Heart left ventricle (tissue), 16 donors: ENCODE measurements at regions not wholly inside any gene's neighbourhood (a gene's known extent, or its start where the extent isn't known, plus 50 kb on each side); places are given as distances from the start of the nearest gene placed in this dataset.

Source experiments
- ATAC-seq, 4 donors: fragments of 200-7000 bp; cut with Tn5 transposase; one replicate each; pipeline ENCODE4 v1.9.1; 2020 to 2022; ENCODE audit warnings: moderate library complexity in 4 of 4, mild to moderate bottlenecking in 3 of 4, moderate number of reproducible peaks in 1 of 4
- DNase-seq, 5 donors: peaks; one replicate each; pipeline ENCODE4 v3.0.0-alpha.2; 2020
- H3K27ac ChIP-seq, 12 donors: fragments of 200-600 bp; sonication (generic) in 4 of 12; one replicate each; pipeline versions ENCODE4 v1.5.0 to v1.8.0; 2016 to 2022; ENCODE audit warnings: mild to moderate bottlenecking in 2 of 12
- H3K27me3 ChIP-seq, 9 donors: fragments of 200-600 bp; sonication (generic) in 2 of 9; one replicate each; pipeline versions ENCODE4 v1.5.1 to v1.8.0; 2016 to 2022; ENCODE audit warnings: mild to moderate bottlenecking in 3 of 9
- H3K36me3 ChIP-seq, 9 donors: fragments of 200-600 bp; sonication (generic) in 2 of 9; one replicate each; pipeline versions ENCODE4 v1.5.0 to v1.8.0; 2018 to 2022; ENCODE audit warnings: mild to moderate bottlenecking in 2 of 9
- H3K4me1 ChIP-seq, 12 donors: fragments of 200-600 bp; sonication (generic) in 4 of 12; one replicate each; pipeline versions ENCODE4 v1.5.0 to v1.8.0; 2016 to 2022; ENCODE audit warnings: mild to moderate bottlenecking in 3 of 12
- H3K4me3 ChIP-seq, 12 donors: fragments of 200-600 bp; sonication (generic) in 4 of 12; one replicate each; pipeline versions ENCODE4 v1.5.0 to v1.8.0; 2017 to 2022; ENCODE audit warnings: mild to moderate bottlenecking in 9 of 12, moderate library complexity in 4 of 12
- H3K9me3 ChIP-seq, 12 donors: fragments of 200-600 bp; sonication (generic) in 4 of 12; one replicate each; pipeline versions ENCODE4 v1.5.0 to v1.8.0; 2016 to 2022; ENCODE audit warnings: mild to moderate bottlenecking in 1 of 12
- CTCF ChIP-seq, 12 donors: fragments of 200-600 bp; sonication (generic) in 4 of 12; IDR thresholded peaks; one replicate each; pipeline versions ENCODE4 v1.5.0 to v1.8.0; 2018 to 2022; ENCODE audit warnings: antibody characterized with exemption in 12 of 12, mild to moderate bottlenecking in 5 of 12
- POLR2A ChIP-seq, 2 donors: fragments of 450-650 bp; IDR thresholded peaks; one replicate each; pipeline ENCODE4 v1.6.1; 2017; ENCODE audit warnings: antibody characterized with exemption in 2 of 2, mild to moderate bottlenecking in 2 of 2, moderate library complexity in 2 of 2
- WGBS, 4 donors: extraction: QIAGEN DNeasy Blood & Tissue Kit in 2 of 4; methylation state at CpG; one replicate each; pipeline versions ENCODE4 v1.1.5 to v1.1.7; 2013 to 2018; 5-methylcytosine and 5-hydroxymethylcytosine counted together
- intact Hi-C, 10 donors: fragments of 100-400 bp; cut with DNase I; formaldehyde crosslinking; loops; one replicate each; pipeline versions ENCODE4 v1.11.1 to v1.14.2; 2022
- donor health status: ischemic (EF 13 %, LVEDD 7.1; RV severe dilation, severe dysfunction).
- donor health status: healthy with polysubstance abuse.
- donor health status: DM: no; HTN: yes; CAD: no.
- donor health status: DM: no; HTN: no; CAD: no.
- donor health status: ischemic (EF 25% LVEDD 6.9; RV normal size, moderate dysfunction).
- donor health status: ischemic (EF 25% LVEDD 5.7; RV mildly dilated, moderate dysfunction).
- donor health status: healthy.
- donor health status: DM: yes; HTN: yes; CAD: no.
- donor health status: ischemic (EF 35%, LVEDD 5.7; RV mildly dilated, moderate dysfunction).
- donor health status: nonischemic (EF 11% LVEDD 7.7; RV severe dilation, severe dysfunction).
- donor health status: DM: yes; HTN: yes; CAD: no.
- donor health status: PGD.
- donor health status: ischemic (EF 29% LVEDD 5.4; RV normal size, mild dysfunction).
- donor health status: nonischemic (EF 23%, LVEDD 6.1; RV moderate dilation, normal function).

DNA sequence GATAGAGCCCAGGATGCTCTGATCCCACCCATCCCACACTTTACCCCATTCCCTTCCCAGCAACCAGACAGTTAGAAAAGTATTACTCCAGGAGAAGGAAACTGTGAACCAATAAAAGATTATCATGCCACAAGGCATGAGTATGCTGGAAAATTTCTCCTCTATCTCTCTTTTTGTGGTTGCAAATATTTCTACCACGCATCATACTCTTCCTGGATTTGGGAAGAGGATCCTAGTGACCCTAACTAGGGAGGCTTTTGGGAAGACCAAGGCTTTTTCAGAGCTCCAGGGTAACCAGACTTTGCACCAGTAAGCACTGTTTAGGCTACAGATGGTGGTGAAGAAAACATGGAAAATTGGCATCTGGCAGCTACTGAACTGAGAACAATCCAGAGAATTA lies 257.6 kb upstream of the CLNK start:
- Histone ChIP-seq H3K4me1 (no peaks in the 10 kb centered on the region), H3K4me3 (no peak overlapping the region), H3K27ac (no peak overlapping the region), H3K9me3 (peaks cover 0 to 13% (median 0%) of the 10 kb centered on the region in 12 donors), H3K27me3 (no peaks in the 10 kb centered on the region), H3K36me3 (no peaks in the 10 kb centered on the region)
- TF ChIP-seq POLR2A (IDR thresholded peaks at IDR 0.05), result no peak
- no peak for TF ChIP-seq CTCF (IDR thresholded peaks at IDR 0.05)
- WGBS, 4 donors, result 60 to 88% (median 84%) methylated on average over 1 of the region's 1 CpG
- no peak for DNase-seq
- intact Hi-C loops, result no loop called here
- ATAC-seq, result no peak

- no peak for TF ChIP-seq CTCF (IDR thresholded peaks at IDR 0.05)
- TF ChIP-seq POLR2A (IDR thresholded peaks at IDR 0.05), result no peak
- Histone ChIP-seq H3K9me3 (no peaks in the 10 kb centered on the region), H3K27ac (no peak overlapping the region), H3K4me3 (no peak overlapping the region), H3K27me3 (no peaks in the 10 kb centered on the region), H3K4me1 (no peaks in the 10 kb centered on the region), H3K36me3 (no peaks in the 10 kb centered on the region)
- DNase-seq (no peak), ATAC-seq (no peak)
- intact Hi-C loops, result no loop called here
- 52 to 75% (median 70%) methylated on average over 1 to 2 of the region's 2 CpGs for WGBS, 4 donors
These were observed 245.2 kb upstream of the CLNK start for GRCh38 chr4:10929818-10930217.

GRCh38 chr4:10925996-10926395 lies 241.4 kb upstream of the CLNK start:
- intact Hi-C loops, result no loop called here
- Histone ChIP-seq H3K27ac (no peak overlapping the region), H3K27me3 (no peaks in the 10 kb centered on the region), H3K36me3 (no peaks in the 10 kb centered on the region), H3K4me3 (no peak overlapping the region), H3K9me3 (no peaks in the 10 kb centered on the region), H3K4me1 (no peaks in the 10 kb centered on the region)
- 50 to 81% (median 68%) methylated on average over 3 of the region's 3 CpGs for WGBS, 4 donors
- TF ChIP-seq CTCF (IDR thresholded peaks at IDR 0.05) (no peak), POLR2A (IDR thresholded peaks at IDR 0.05) (no peak)
- ATAC-seq, result peak in 1 of 4 donors; percentile 91
- DNase-seq, result no peak

DNA sequence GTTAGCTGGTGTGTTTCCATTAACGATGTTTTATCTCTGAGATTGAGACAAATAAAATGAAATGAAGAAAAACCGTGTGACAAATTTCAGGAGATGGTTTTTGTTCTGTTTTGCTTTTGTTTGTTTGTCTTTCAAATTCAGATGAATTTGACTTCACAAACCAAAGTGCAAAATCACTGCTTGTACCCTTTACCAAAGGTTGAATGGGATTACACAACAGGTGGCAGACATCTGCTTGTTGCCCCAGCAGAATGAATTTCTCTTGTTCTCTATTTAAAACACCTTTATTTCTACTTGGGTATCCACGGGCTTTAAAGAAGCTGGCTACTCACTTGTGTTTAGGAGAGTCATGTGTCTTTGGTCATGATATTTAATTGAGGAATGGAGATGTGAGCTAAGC lies 239.7 kb upstream of the CLNK start:
- Histone ChIP-seq H3K27me3 (no peaks in the 10 kb centered on the region), H3K4me3 (no peak overlapping the region), H3K36me3 (no peaks in the 10 kb centered on the region), H3K9me3 (no peaks in the 10 kb centered on the region), H3K4me1 (no peaks in the 10 kb centered on the region), H3K27ac (no peak overlapping the region)
- intact Hi-C loops, result no loop called here
- DNase-seq (no peak), ATAC-seq (no peak)
- 60 to 66% (median 64%) methylated on average over 3 of the region's 3 CpGs for WGBS, 4 donors
- TF ChIP-seq POLR2A (IDR thresholded peaks at IDR 0.05) (no peak), CTCF (IDR thresholded peaks at IDR 0.05) (no peak)
